GM12878 (cell line): ENCODE measurements at regions not wholly inside any gene's neighbourhood (a gene's known extent, or its start where the extent isn't known, plus 50 kb on each side); places are given as distances from the start of the nearest gene placed in this dataset.

Experiments used
- FOS ChIP-seq: IDR thresholded peaks from 3 replicates; pipeline ENCODE4 v1.6.1; 2011; ENCODE audit warnings: borderline replicate concordance; ENCODE audit not compliant: insufficient read length; ENCODE audit errors: extremely low read depth
- PAX8 ChIP-seq: fragments of 450-650 bp; IDR thresholded peaks from 2 replicates; pipeline ENCODE4 v1.6.1; 2017; ENCODE audit warnings: mild to moderate bottlenecking, moderate library complexity
- POLR2A ChIP-seq: IDR thresholded peaks from 2 replicates; pipeline ENCODE4 v1.6.1; 2011; ENCODE audit warnings: low read depth, mild to moderate bottlenecking, low read length
- SMAD1 ChIP-seq: fragments of 450-650 bp; IDR thresholded peaks from 2 replicates; pipeline ENCODE4 v1.6.1; 2018; ENCODE audit warnings: mild to moderate bottlenecking, low read depth; ENCODE audit not compliant: partially characterized antibody
- SUZ12 ChIP-seq: fragments of 200-600 bp; sonication (generic); IDR thresholded peaks from one replicate; pipeline ENCODE4 v1.6.1; 2018; ENCODE audit warnings: antibody characterized with exemption, mild to moderate bottlenecking; ENCODE audit not compliant: unreplicated experiment
- TARDBP ChIP-seq: IDR thresholded peaks from 2 replicates; pipeline ENCODE4 v1.6.1; 2016; ENCODE audit warnings: borderline replicate concordance
- ZNF274 ChIP-seq: IDR thresholded peaks from one replicate; pipeline ENCODE4 v1.8.0; 2011; ENCODE audit not compliant: insufficient read length, insufficient read depth
- ZZZ3 ChIP-seq: IDR thresholded peaks from 2 replicates; pipeline ENCODE4 v1.6.1; 2011; ENCODE audit warnings: low read depth; ENCODE audit not compliant: control insufficient read depth, insufficient read length
- TF ChIP-seq, protein P1 (sequence below): IDR thresholded peaks from 2 replicates; pipeline ENCODE4 v1.6.1; 2011; ENCODE audit warnings: mild to moderate bottlenecking, low read depth, low read length, moderate library complexity; ENCODE audit not compliant: insufficient replicate concordance

DNA sequence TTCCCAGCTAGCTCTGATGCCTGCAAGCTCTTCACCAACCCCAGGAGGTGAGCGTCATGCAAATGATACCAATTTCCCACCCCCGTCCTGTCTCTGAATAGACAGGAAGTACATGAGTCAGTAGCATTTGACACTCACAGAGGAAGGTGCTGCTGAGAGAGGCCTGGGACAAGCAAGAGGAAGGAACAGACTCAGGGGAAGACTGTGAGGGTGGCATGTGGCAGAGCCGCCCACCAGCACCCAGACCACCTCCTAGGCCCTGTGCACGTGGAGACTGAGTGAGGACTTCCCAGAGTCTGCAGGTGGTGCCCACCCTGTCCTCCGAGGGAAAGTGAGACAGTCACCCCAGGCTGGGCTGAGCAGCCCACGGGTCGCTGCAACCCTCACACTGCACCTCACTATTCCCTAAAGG is 199.5 kb upstream of the SFSWAP start:
- TF ChIP-seq POLR2A = peak; percentile 88
- TF ChIP-seq FOS = no peak
- TF ChIP-seq ZNF274 = no peak
- no peak for TF ChIP-seq SMAD1
- TF ChIP-seq, protein P1, sequence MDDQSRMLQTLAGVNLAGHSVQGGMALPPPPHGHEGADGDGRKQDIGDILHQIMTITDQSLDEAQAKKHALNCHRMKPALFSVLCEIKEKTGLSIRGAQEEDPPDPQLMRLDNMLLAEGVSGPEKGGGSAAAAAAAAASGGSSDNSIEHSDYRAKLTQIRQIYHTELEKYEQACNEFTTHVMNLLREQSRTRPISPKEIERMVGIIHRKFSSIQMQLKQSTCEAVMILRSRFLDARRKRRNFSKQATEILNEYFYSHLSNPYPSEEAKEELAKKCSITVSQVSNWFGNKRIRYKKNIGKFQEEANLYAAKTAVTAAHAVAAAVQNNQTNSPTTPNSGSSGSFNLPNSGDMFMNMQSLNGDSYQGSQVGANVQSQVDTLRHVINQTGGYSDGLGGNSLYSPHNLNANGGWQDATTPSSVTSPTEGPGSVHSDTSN = no peak
- TF ChIP-seq TARDBP = no peak
- TF ChIP-seq PAX8 = no peak
- TF ChIP-seq ZZZ3 = no peak
- no peak for TF ChIP-seq SUZ12
